Esophagus muscularis mucosa (tissue), 4 donors: ENCODE measurements at regions not wholly inside any gene's neighbourhood (a gene's known extent, or its start where the extent isn't known, plus 50 kb on each side); places are given as distances from the start of the nearest gene placed in this dataset.

ENCODE experiments used
- DNase-seq: peaks from one replicate; pipeline ENCODE4 v3.0.0-alpha.2; 2017; ENCODE audit errors: extremely low spot score
- H3K27ac ChIP-seq, 4 donors: fragments of 200-600 bp; sonication (generic); replicated peaks in 1 of 4; 1 replicate in 3 of 4; 2 replicates in 1 of 4; pipeline ENCODE4 v1.5.1; 2016 to 2019; ENCODE audit warnings: mild to moderate bottlenecking in 1 of 4
- H3K27me3 ChIP-seq, 4 donors: fragments of 200-600 bp; sonication (generic); one replicate each; pipeline versions ENCODE4 v1.5.1 to v1.6.0; 2016 to 2019
- H3K36me3 ChIP-seq, 4 donors: fragments of 200-600 bp; sonication (generic); one replicate each; pipeline ENCODE4 v1.5.1; 2016 to 2019
- H3K4me1 ChIP-seq, 4 donors: fragments of 200-600 bp; sonication (generic); one replicate each; pipeline ENCODE4 v1.5.1; 2016 to 2019
- H3K4me3 ChIP-seq, 4 donors: fragments of 200-600 bp; sonication (generic); 1 replicate in 2 of 4; 2 replicates in 2 of 4; pipeline ENCODE4 v1.5.1; 2016 to 2019; ENCODE audit warnings: mild to moderate bottlenecking in 4 of 4, moderate library complexity in 1 of 4
- H3K9me3 ChIP-seq, 4 donors: fragments of 200-600 bp; sonication (generic); 1 replicate in 3 of 4; 2 replicates in 1 of 4; pipeline ENCODE4 v1.5.1; 2016 to 2019
- EP300 ChIP-seq: sonication (generic); formaldehyde crosslinking; IDR thresholded peaks from one replicate; pipeline ENCODE4 v1.6.1; 2017; ENCODE audit warnings: antibody characterized with exemption
- POLR2A ChIP-seq: fragments of 450-650 bp; IDR thresholded peaks from one replicate; pipeline ENCODE4 v1.6.1; 2017; ENCODE audit warnings: antibody characterized with exemption, moderate library complexity, mild to moderate bottlenecking, low read depth
- POLR2AphosphoS5 ChIP-seq, 2 donors: sonication (generic); formaldehyde crosslinking; IDR thresholded peaks; one replicate each; pipeline ENCODE4 v1.6.1; 2017; ENCODE audit warnings: antibody characterized with exemption in 2 of 2
- WGBS: methylation state at CpG from one replicate; pipeline ENCODE4 v1.1.5; 2018; 5-methylcytosine and 5-hydroxymethylcytosine counted together
- intact Hi-C: fragments of 100-400 bp; cut with DNase I; formaldehyde crosslinking; loops from one replicate; pipeline ENCODE4 v1.15.1; 2023
- TF ChIP-seq, protein P1 (sequence below), 3 experiments: fragments of 200-600 bp in 2 of 3; fragments of 450-650 bp in 1 of 3; sonication (generic) in 2 of 3; IDR thresholded peaks; one replicate each; pipeline ENCODE4 v1.5.1; 2017 to 2019; ENCODE audit warnings: antibody characterized with exemption in 3 of 3, mild to moderate bottlenecking in 2 of 3, moderate library complexity in 1 of 3

GRCh38 chr11:11681536-11681935 lies 59.7 kb upstream of the GALNT18 start:
- TF ChIP-seq, protein P1, sequence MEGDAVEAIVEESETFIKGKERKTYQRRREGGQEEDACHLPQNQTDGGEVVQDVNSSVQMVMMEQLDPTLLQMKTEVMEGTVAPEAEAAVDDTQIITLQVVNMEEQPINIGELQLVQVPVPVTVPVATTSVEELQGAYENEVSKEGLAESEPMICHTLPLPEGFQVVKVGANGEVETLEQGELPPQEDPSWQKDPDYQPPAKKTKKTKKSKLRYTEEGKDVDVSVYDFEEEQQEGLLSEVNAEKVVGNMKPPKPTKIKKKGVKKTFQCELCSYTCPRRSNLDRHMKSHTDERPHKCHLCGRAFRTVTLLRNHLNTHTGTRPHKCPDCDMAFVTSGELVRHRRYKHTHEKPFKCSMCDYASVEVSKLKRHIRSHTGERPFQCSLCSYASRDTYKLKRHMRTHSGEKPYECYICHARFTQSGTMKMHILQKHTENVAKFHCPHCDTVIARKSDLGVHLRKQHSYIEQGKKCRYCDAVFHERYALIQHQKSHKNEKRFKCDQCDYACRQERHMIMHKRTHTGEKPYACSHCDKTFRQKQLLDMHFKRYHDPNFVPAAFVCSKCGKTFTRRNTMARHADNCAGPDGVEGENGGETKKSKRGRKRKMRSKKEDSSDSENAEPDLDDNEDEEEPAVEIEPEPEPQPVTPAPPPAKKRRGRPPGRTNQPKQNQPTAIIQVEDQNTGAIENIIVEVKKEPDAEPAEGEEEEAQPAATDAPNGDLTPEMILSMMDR (IDR thresholded peaks at IDR 0.05) = no peak
- TF ChIP-seq POLR2AphosphoS5 (IDR thresholded peaks at IDR 0.05) (no peak), POLR2A (no peak), EP300 (no peak)
- intact Hi-C loops = no loop called here

GRCh38 chr11:11677672-11678356 lies 56.0 kb upstream of the GALNT18 start:
- H3K4me1 ChIP-seq = peaks cover 5 to 39% (median 23%) of the 10 kb centered on the region in 4 donors

More at GRCh38 chr11:11681536-11681935, 59.7 kb upstream of the GALNT18 start:
- H3K36me3 ChIP-seq = no peaks in the 10 kb centered on the region
- peak; percentile 74 for DNase-seq
- no peak overlapping the region for H3K27ac ChIP-seq
- H3K4me1 ChIP-seq = peaks cover 5 to 13% (median 10%) of the 10 kb centered on the region in 4 donors
- H3K27me3 ChIP-seq = no peaks in the 10 kb centered on the region
- H3K4me3 ChIP-seq = no peak overlapping the region
- H3K9me3 ChIP-seq = peaks cover 0 to 8% (median 0%) of the 10 kb centered on the region in 4 donors

DNA sequence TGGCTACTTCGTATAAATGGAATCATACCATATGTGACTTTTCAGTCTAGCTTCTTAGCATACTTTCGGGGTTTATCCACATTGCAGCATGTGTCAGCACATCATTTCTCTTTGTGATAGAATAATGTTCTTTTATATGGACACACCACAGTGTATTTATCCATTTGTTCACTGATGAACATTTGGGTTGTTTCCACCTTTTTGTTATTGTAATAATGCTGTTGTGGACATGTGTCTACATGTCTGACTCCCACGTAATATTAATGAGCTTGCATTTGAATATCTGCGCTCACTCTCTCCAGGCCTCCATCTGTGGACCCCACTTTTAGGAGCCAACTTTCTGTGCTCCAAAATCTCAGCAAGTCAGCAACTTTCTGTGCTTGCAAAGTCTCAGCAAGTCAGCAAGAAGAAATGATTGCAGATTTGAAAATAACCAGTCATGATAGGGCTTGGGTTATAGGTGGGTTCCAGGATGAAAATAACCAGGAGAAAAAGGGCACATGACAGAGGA lies 53.9 kb upstream of the GALNT18 start:
- Histone ChIP-seq H3K9me3 (no peaks in the 10 kb centered on the region), H3K4me1 (peaks cover 5 to 46% (median 27%) of the 10 kb centered on the region in 4 donors), H3K27me3 (no peaks in the 10 kb centered on the region), H3K4me3 (no peak overlapping the region), H3K27ac (peak overlapping the region in 1 of 4 donors; percentile 26), H3K36me3 (no peaks in the 10 kb centered on the region)
- DNase-seq = no peak
- intact Hi-C loops = no loop called here
- TF ChIP-seq, protein P1 (IDR thresholded peaks at IDR 0.05) = no peak
- TF ChIP-seq POLR2AphosphoS5 (IDR thresholded peaks at IDR 0.05) = no peak
- no peak for TF ChIP-seq POLR2A
- no peak for TF ChIP-seq EP300
- 47% methylated on average over 4 of the region's 4 CpGs for WGBS

More at GRCh38 chr11:11677672-11678356, 56.0 kb upstream of the GALNT18 start:
- H3K36me3 ChIP-seq = no peaks in the 10 kb centered on the region
- H3K27ac ChIP-seq = no peak overlapping the region
- 73% methylated on average over 5 of the region's 5 CpGs for WGBS
- DNase-seq = no peak
- TF ChIP-seq POLR2AphosphoS5 (IDR thresholded peaks at IDR 0.05) = no peak
- TF ChIP-seq, protein P1 (IDR thresholded peaks at IDR 0.05) = no peak
- no peak for TF ChIP-seq EP300
- TF ChIP-seq POLR2A = no peak
- no peaks in the 10 kb centered on the region for H3K9me3 ChIP-seq
- H3K27me3 ChIP-seq = no peaks in the 10 kb centered on the region
- intact Hi-C loops = no loop called here
- H3K4me3 ChIP-seq = no peak overlapping the region

DNA sequence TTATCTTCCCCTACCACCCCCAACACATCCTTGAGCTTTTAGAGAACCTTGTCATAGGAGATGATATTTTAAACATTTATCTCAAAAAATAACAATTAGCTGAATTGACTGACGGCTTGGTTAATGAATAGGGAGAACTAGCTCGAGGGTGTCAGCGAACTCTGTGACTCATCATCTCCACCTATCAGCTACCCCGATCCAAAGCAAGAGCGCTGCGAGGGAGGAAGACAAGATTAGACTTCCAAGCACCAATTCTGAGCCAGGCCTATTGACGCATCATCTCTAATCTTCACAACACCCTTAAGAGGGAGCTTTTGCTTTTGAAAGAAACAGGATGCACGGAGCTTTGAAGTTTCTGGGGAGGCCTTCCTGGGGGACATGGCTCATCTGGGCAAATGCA lies 51.0 kb upstream of the GALNT18 start:
- peaks cover 8 to 69% (median 49%) of the 10 kb centered on the region in 4 donors for H3K4me1 ChIP-seq
- intact Hi-C loops = no loop called here
- H3K27me3 ChIP-seq = no peaks in the 10 kb centered on the region
- no peaks in the 10 kb centered on the region for H3K9me3 ChIP-seq
- TF ChIP-seq POLR2AphosphoS5 (IDR thresholded peaks at IDR 0.05) (no peak), EP300 (no peak), POLR2A (no peak)
- TF ChIP-seq, protein P1 (IDR thresholded peaks at IDR 0.05) = no peak
- 81% methylated on average over 8 of the region's 8 CpGs for WGBS
- DNase-seq = no peak
- no peak overlapping the region for H3K27ac ChIP-seq
- H3K36me3 ChIP-seq = no peaks in the 10 kb centered on the region
- no peak overlapping the region for H3K4me3 ChIP-seq
